HG02571 (cell line): ENCODE measurements at regions not wholly inside any gene's neighbourhood (a gene's known extent, or its start where the extent isn't known, plus 50 kb on each side); places are given as distances from the start of the nearest gene placed in this dataset.

Experiments
- ATAC-seq: cut with Tn5 transposase; IDR thresholded peaks from one replicate; pipeline ENCODE4 v1.9.1; 2021; ENCODE audit warnings: mild to moderate bottlenecking, moderate library complexity; ENCODE audit not compliant: unreplicated experiment

GRCh38 chr10:33758299-33758698 lies 423.8 kb upstream of the NRP1 start:
- ATAC-seq, result no peak

DNA sequence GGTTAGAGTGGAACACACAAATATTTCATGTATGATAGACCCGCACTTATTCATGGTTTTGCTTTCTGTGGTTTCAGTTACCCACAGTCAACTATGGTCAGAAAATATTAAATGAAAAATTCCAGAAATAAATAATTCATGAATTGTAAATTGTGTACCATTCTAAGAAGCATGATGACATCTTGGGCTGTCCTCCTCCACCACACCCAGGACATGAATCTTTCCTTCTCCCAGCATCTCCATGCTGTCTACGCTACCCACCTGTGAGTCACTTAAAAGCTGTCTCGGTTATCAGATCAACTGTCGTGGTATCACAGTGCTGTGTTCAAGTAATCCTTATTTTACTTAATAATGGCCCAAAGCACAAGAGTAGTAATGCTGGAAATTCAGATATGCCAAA lies 419.6 kb upstream of the NRP1 start:
- ATAC-seq, result no peak

GRCh38 chr10:33753389-33753788 lies 418.9 kb upstream of the NRP1 start:
- no peak for ATAC-seq

DNA sequence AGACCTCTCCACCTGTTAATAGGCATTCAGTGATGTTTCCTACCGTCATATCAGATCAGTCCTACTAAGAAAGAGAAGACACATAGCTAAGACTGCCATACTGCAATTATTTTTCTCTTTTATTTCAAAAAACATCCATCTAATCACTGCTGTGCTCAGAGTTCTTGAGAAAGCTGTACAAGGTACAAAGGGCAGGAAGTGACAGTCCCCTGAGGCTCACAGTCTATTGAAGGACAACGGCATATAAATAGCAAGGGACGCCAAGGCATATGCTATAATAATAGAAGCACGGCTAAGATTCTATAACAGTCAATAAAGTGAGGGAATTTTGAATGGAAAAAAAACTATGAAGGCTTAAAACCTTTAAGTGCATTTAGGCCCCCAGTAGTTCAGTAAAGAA lies 415.3 kb upstream of the NRP1 start:
- ATAC-seq, result no peak

DNA sequence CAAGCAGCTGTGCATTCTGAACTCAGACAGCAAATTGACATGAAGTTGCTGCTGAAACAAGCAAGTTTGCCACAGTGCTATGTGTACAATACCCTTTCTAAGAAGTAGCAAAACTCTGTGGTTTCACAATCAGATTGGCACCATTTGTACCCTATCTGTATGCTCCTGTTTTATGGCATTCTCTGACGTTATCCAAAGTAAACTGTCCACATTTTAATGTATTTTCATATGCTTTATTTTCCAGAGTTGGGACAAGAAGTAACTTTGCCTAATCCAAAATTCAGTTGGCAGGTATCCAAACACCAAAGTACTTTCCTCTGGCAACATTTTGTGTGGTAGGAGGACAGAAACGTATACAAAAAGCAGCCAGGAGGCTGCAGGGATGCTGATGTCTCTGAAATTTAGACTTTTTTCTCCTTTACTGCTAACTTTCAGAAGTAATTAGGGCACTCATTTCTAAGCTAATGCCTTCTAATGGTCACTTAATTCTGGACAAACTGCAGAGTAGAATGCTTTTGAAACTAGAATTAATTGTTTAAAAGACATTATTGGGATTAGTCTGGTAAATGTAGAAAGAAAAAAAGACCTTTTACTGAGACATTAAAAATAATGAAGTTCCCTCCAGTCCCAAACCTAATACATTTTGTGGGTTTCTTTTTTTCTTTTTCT lies 414.7 kb upstream of the NRP1 start:
- no peak for ATAC-seq

DNA sequence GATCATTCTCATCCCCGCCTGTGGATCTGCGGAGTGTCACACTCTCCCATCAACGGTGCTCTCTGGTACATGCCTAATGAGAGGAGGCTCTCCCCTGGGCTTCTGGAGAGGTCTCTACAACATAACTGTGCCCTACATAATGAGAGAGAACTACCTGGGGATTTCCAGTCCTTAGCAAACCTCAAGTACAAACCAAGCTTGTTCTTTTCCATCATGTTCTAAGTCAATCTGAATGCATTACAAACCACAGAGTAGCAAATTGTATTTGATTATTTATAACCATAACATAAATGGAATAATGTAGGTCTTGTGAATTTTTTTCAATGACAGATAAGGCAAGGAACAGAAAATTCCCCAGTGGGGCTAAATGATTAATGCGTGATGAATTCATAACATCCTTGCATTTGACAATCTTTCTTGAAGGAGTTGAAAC lies 412.4 kb upstream of the NRP1 start:
- ATAC-seq, result no peak

GRCh38 chr10:33746186-33746585 lies 411.7 kb upstream of the NRP1 start:
- no peak for ATAC-seq

DNA sequence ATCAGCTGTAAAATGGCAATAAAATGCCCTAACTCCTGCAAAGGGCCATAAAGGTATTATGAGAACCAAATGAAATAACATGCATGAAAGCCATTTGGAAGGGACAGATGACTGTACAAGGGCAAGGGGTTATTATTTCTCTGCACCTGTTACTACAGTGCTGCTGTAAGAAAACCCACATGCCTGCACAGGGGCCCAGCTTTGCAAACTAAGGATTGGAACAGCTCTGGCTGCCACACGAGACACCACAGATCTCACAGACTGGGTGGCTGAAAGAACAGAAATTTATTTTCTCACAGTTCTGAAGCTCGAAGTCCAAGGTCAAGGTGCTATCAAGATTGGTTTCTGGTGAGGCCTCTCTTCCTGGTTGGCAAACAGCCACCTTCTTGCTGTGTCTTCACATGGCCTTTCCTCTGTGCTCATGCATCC lies 409.0 kb upstream of the NRP1 start:
- ATAC-seq, result no peak

- no peak for ATAC-seq
These were observed 404.6 kb upstream of the NRP1 start for GRCh38 chr10:33739031-33739430.

DNA sequence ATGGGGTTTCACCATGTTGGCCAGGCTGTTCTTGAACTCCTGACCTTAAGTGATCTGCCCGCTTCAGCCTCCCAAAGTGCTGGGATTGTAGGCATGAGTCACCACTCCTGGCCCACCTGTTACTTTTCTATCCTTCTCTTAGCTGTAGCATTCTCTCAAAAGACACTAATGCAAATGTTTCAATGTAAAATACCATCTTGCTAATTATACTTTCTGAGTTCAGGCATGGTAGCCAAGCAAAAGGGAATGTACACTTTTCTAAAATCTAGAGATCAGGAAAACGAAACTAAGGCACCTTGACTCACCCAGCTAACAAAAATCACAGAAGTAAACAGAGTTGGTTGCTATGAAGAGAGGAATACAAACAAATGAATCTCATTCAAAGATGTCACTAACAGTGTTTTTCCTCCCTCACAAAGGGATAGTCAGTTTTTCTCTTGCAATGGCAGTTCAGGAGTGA lies 401.0 kb upstream of the NRP1 start:
- ATAC-seq, result no peak

DNA sequence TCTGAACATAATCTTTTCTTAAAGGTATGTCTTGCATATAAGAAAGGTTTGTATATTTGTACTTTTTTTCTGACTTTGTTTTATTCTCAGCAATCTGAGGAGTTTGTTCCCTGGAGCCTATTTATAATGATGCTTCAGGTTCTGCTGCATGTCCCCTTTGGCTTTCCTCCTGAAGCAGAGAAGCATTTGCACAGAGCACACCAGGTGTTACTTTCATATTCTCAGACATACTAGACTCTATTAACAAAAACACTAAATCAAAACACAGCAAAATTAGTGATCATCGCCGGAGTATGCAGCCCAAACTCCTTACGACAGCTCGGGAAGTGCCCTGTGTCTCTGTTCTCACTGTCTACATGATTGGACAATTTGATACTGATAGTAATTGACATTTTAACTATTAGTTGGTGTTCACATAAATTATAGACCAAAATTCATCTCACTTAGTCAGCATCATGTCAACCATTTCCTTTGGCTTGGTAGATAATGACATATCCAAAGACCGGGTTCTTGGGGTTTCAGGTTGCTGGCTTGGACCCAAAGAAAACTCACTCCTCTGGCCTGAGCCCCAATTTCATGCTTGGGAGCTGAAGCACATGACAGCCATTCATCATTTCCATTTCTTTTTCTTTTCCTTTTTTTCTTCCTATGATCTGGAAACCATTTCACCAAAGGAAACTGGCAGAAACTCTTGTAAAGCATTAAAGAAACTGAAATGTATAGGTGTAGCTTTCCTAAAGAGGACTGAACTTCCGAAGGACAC lies 400.1 kb upstream of the NRP1 start:
- no peak for ATAC-seq

DNA sequence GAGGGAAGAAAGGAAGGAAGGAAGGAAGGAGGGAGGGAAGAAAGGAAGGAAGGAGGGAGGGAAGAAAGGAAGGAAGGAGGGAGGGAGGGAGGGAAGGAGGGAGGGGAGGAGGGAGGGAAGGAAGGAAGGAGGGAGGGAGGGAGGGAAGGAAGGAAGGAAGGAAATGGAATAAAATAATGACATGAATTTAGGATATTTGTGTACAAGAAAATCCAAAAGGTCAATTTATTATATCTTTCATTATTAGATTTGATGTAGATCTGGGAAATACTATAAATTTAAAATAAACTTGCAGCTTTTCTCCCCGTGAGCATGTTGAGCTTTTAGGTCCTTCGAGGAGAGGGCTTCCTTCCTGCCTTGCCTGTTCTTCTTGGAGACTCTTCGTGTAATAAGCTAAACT lies 398.6 kb upstream of the NRP1 start:
- no peak for ATAC-seq

- ATAC-seq, result no peak
These were observed 397.8 kb upstream of the NRP1 start for GRCh38 chr10:33732161-33732680.

GRCh38 chr10:33731322-33731721 lies 396.9 kb upstream of the NRP1 start:
- ATAC-seq, result no peak

GRCh38 chr10:33725430-33725829 lies 391.0 kb upstream of the NRP1 start:
- no peak for ATAC-seq

GRCh38 chr10:33723181-33723580 lies 388.7 kb upstream of the NRP1 start:
- ATAC-seq, result no peak

- no peak for ATAC-seq
These were observed 387.6 kb upstream of the NRP1 start for GRCh38 chr10:33722067-33722466.

GRCh38 chr10:33721509-33721908 lies 387.0 kb upstream of the NRP1 start:
- ATAC-seq, result no peak

GRCh38 chr10:33720161-33720560 lies 385.7 kb upstream of the NRP1 start:
- ATAC-seq, result no peak

GRCh38 chr10:33719005-33719703 lies 384.7 kb upstream of the NRP1 start:
- no peak for ATAC-seq

DNA sequence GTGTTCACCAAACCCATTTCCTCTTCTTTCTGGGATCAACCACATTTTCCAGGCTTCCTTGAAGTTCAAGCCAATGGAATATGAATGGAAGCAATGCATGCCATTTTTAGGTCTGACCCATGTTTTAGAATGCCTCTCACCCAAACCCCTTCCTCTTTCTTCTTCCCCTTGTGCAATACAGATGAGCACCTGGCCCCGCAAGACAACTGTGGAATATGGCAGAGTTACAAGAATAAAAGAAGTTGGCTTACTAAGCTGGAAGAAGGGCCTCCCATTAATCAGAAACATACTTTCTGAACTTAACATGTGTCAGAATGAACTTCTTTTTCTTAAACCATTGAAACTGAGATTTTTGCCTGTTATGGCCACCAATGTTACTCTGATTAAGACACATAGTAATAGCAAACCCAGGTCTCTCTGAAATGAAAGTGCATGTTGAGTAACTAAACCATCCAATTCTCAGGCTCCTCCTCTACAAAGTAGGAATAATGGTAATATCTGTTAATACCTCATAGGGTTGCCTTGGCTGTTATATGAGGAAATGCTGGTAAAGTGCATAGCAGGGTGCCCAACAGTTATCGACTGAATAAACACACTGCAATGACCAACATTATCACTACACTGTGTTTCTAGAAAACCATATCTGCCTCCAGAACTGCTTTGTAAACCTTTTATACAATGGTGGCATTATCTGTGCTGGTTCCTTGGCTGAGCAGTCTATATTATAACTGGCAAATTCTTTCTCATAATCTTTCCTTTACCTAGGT lies 382.2 kb upstream of the NRP1 start:
- ATAC-seq, result no peak
